ENCODE measurements at regions not wholly inside any gene's neighbourhood (a gene's known extent, or its start where the extent isn't known, plus 50 kb on each side); places are given as distances from the start of the nearest gene placed in this dataset.
"Not testable (repeated sequence)": the region's sequence is repeated elsewhere in the genome, so short reads cannot be mapped to it uniquely, and the experiment has no call there.

DNA sequence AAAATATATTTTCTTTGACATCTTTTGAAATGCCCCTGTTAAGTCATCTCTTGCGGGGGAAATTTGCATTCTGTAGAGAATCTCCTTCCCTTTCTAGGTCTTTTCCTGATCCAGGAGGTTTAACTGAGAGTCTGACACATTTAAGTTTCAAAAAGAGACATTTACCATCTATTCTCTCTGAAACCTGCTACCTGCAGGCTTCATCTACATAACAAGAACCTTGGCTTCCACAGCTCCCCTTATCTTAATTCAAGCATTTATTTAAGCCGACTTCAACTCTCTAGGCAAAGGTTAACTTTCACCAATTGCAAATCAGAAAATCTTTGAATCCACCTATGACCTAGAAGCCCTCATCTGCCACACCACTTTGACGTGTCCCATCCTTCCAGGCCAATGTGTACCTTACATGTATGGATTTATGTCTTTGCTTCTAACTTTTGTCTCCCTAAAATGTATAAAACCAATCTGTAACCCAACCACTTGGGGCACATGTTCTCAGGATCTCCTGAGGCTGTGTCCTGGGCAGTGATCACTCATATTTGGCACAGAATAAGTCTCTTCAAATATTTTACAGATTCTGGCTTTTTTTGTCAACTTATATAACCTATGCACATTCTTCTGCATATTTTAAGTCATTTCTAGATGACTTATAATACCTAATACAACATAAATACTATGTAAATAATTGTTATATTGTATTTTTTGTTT, 666.7 kb downstream of the UTRN start:
- DNase-seq = no peak

GRCh38 chr6:144952456-144953240, 667.5 kb downstream of the UTRN start:
- no peak for DNase-seq

GRCh38 chr6:144953552-144954240, 668.6 kb downstream of the UTRN start:
- no peak for DNase-seq

DNA sequence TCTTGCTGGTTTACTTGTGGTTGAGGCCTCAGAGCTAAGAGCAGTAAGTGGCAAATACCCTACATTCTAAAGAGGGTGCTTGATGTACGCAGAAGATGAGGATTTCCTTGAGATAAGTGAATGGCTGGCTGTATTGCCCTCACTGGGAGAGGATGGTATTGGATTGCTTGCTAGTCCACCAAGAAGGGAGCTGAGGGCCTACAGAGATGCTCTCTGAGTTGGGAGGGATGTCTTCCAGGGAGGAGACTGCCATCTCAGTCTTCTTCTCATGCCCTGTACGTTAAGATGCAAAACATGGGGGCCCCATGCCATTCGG, 669.1 kb downstream of the UTRN start:
- no peak for DNase-seq

- no peak for DNase-seq
Measured at GRCh38 chr6:144955392-144955791, 670.3 kb downstream of the UTRN start.

- DNase-seq = no peak
Measured at GRCh38 chr6:144955859-144956258, 670.7 kb downstream of the UTRN start.

GRCh38 chr6:144956697-144957096, 671.6 kb downstream of the UTRN start:
- not testable (repeated sequence) for DNase-seq

DNA sequence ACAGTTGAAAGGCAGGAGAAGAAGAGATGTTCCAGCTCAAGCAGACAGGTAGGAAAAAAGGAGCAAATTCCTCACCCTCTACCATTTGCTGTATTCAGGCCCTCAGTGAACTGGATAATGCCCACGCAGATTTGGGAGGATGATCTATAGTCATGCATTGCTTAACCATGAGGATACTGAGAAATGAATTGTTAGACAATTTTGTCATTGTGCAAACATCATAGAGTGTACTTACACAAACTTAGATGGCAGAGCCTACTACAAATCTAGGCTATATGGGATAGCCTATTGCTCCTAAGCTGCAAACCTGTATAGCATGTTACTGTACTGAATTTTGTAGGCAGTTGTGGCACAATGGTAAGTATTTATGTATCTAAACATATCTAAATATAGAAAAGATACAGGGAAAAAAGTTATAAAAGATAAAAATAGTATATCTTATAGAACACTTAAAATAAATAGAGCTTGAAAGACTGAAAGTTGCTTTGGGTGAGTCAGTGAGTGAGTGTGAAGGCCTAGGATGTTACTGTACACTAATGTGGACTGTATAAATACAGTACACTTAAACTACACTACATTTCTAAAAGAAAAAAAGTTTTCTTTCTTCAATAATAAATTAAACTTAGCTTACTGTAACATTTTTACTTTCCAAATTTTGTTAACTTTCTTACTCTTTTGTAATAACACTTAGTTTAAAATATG, 672.3 kb downstream of the UTRN start:
- no peak for DNase-seq

GRCh38 chr6:144969154-144969553, 684.0 kb downstream of the UTRN start:
- DNase-seq = no peak

DNA sequence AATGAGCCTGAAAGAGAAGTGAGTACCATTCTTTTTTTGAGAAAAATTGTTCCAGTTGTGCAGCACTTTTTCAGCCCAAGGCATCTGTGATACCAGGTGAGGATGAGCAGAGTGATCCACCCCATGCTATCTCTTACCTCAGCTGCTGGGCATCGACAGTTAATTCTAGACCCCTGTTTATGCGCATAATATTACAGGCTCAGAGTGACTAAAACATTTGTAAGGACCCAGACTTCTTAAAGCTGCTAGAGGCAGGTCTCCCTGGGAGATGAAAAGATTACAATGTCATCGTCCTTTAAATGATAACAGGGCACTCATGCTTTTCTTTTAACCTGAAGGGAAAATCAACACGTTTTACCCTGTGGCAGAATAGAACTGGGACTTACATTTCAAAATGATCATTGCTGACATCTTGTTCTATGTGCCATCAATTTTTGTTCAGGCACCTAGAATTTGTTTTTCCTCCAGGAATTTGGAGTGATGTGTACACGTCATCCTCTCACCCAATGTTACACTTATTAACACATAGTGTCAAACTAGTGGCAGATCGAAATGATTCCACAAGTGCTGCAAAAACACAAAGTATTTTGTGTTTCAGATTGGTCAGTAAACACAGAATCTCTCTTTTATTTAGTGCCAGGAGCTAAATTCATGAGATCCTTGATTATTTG, 684.6 kb downstream of the UTRN start:
- DNase-seq = no peak

GRCh38 chr6:144977250-144977864, 692.2 kb downstream of the UTRN start:
- not testable (repeated sequence) for DNase-seq

GRCh38 chr6:144978208-144978607, 693.1 kb downstream of the UTRN start:
- DNase-seq = no peak

GRCh38 chr6:144986271-144986670, 701.1 kb downstream of the UTRN start:
- no peak for DNase-seq

DNA sequence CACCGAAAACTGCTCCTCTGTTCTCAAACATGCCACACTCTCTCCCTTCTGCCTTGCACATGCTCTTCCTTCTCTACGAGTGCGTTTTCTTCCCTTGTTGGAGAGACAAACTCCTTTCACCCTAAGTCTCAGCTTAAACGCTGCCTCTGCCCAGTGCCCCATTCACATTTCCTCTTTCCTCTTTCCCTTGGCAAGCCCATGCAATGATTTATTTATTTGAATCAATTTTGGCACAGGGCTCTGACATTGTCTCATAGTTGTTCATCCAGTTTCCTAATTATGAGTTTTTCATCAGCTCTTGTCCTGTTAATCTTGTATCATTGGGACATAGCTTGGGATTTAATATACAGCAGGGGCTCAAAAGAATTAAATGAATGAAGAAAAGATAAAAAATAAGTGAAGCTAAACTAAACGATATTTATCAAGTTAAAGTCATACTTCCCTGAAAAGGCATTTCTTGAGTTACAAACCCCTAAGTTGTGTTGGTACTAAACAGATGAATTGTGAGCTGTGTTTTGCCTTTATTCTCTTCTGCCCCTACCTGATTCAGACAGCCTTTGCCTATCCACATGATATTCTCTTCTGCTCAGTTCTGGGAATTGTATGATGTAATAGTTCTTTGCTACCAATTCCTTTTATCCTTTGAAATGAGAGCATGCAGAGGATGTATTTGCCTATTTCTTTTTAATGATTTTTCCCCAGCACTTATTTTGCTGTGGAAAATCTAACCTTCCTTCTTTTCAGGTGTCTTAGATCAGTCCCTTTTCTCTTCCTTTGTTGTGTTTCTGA, 704.4 kb downstream of the UTRN start:
- no peak for DNase-seq

DNA sequence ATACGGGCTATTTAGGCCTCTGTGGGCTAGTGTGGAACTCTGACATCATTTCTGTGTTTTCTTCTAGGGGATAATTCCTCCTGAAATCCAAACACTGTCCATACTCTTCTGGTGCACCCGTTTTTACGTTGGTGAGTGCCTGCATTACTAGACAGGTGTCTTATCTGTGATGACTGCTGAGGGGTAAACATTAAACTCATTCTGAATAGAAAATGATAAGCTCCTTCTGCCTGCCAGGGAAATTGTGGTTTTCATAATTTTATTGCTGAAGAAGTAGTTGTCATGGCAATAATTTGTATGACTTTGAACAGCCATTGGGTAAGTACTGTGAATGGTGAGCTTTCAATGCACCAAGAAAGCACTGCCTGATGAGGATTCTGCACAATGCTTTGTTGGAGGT, 705.6 kb downstream of the UTRN start:
- DNase-seq = no peak

DNA sequence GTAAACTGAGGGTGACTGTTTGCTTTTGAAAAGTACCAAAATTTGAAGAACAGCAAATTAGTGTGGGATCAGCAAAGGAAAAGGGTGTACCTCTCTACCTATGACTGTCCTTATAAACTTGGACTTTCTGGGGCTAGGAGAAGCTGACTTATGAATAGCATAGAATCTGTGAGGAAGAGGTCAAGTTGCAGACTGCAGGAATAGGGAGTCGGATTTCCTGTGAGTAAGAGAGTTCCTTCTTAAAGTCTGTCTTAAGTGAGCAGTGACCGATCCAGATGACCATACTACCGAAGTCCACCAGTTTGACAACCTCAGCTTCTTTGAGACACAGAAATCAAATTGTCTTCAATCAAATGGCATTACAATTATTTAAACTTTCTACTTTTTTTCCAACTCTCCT, 708.7 kb downstream of the UTRN start:
- DNase-seq = no peak

DNA sequence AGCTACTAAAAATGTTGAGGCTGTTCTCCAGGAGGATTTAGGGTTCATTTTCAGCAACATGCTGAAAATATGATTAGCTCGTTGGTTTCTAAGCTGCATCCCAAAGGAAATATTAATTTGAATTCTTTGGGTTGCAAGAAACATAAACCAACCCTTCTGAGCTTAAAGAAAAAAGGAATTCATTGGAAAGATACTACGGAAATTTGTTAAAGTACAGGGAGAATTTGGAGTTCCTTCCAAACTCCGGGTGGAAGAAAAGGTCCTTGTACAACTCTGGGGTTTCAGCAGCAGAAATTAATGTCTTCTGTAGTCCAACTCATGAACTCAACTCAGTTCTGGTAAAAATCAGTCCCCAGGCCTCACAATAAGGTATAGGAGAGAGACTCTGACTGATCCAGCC, 712.9 kb downstream of the UTRN start:
- DNase-seq = no peak

- DNase-seq = no peak
Measured at GRCh38 chr6:144999127-144999526, 714.0 kb downstream of the UTRN start.

- DNase-seq = no peak
Measured at GRCh38 chr6:145003145-145003544, 718.0 kb downstream of the UTRN start.

GRCh38 chr6:145006914-145007313, 721.8 kb downstream of the UTRN start:
- DNase-seq = no peak

- no peak for DNase-seq
Measured at GRCh38 chr6:145008715-145009114, 723.6 kb downstream of the UTRN start.

DNA sequence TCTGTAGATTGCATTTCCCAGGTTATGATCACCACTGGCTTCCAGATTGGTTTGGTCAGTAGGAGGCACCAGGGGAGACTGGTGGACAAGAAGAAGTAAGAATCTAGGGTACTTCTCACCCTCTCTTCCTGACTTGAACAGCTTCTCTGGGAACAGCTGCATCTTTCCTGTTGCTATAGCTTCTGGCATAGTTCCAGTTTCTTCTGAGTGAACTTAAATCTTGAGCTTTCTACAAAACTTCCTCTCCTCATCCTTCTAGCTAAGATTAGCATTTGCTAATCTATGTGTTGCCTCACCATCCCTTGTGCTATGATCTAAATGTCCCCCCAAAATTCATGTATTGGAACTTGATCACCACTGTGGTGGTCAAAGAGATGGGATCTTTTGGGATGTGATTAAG, 724.6 kb downstream of the UTRN start:
- no peak for DNase-seq
